Smooth muscle cell (in vitro differentiated cells): ENCODE measurements at regions not wholly inside any gene's neighbourhood (a gene's known extent, or its start where the extent isn't known, plus 50 kb on each side); places are given as distances from the start of the nearest gene placed in this dataset.

ENCODE experiments used
- DNase-seq: peaks from one replicate; lab custom pipeline; 2025; ENCODE audit not compliant: unreplicated experiment; lab: John Stamatoyannopoulos, UW
- H2AFZ ChIP-seq: fragments of 200-600 bp; sonication (generic); 2 replicates; pipeline ENCODE4 v1.6.0; 2016; ENCODE audit warnings: antibody characterized with exemption, low read depth, mild to moderate bottlenecking
- H3F3A ChIP-seq: fragments of 200-600 bp; sonication (generic); 2 replicates; pipeline ENCODE4 v1.6.0; 2017; ENCODE audit warnings: antibody characterized with exemption, low read depth
- H3K27ac ChIP-seq: fragments of 200-600 bp; sonication (generic); 2 replicates; pipeline ENCODE4 v1.5.1; 2016; ENCODE audit warnings: low read depth, mild to moderate bottlenecking
- H3K27me3 ChIP-seq: fragments of 200-600 bp; sonication (generic); 2 replicates; pipeline ENCODE4 v1.6.1; 2016; ENCODE audit warnings: low read depth, mild to moderate bottlenecking
- H3K36me3 ChIP-seq: fragments of 200-600 bp; sonication (generic); 2 replicates; pipeline ENCODE4 v1.5.1; 2016; ENCODE audit warnings: low read depth
- H3K4me1 ChIP-seq: fragments of 200-600 bp; sonication (generic); 2 replicates; pipeline ENCODE4 v1.5.1; 2016; ENCODE audit warnings: low read depth
- H3K4me2 ChIP-seq: fragments of 200-600 bp; sonication (generic); 2 replicates; pipeline ENCODE4 v1.6.0; 2016; ENCODE audit warnings: mild to moderate bottlenecking
- H3K4me3 ChIP-seq: fragments of 200-600 bp; sonication (generic); 2 replicates; pipeline ENCODE4 v1.5.1; 2016; ENCODE audit warnings: mild to moderate bottlenecking
- H3K79me2 ChIP-seq: fragments of 200-600 bp; sonication (generic); 2 replicates; pipeline ENCODE4 v1.6.0; 2016; ENCODE audit warnings: low read depth, mild to moderate bottlenecking
- H3K9ac ChIP-seq: fragments of 200-600 bp; sonication (generic); 2 replicates; pipeline ENCODE4 v1.6.0; 2016; ENCODE audit warnings: low read depth
- H3K9me3 ChIP-seq: fragments of 200-600 bp; sonication (generic); replicated peaks from 2 replicates; pipeline ENCODE4 v1.5.1; 2016; ENCODE audit warnings: low read depth
- H4K20me1 ChIP-seq: fragments of 200-600 bp; sonication (generic); 2 replicates; pipeline ENCODE4 v1.6.0; 2016; ENCODE audit warnings: low read depth
- CTCF ChIP-seq: fragments of 200-600 bp; sonication (generic); IDR thresholded peaks from 2 replicates; pipeline ENCODE4 v1.5.1; 2017; ENCODE audit warnings: borderline replicate concordance, mild to moderate bottlenecking, antibody characterized with exemption; ENCODE audit not compliant: insufficient read depth, poor library complexity, severe bottlenecking
- WGBS: methylation state at CpG from one replicate; pipeline ENCODE4 v1.1.7; 2016; ENCODE audit warnings: low lambda C conversion rate; 5-methylcytosine and 5-hydroxymethylcytosine counted together

- Histone ChIP-seq H2AFZ (no peak overlapping the region), H3K9me3 (no peaks in the 10 kb centered on the region), H3K36me3 (no peaks in the 10 kb centered on the region), H3K4me2 (no peak overlapping the region), H4K20me1 (no peaks in the 10 kb centered on the region), H3F3A (no peaks in the 10 kb centered on the region), H3K4me3 (no peak overlapping the region), H3K9ac (no peak overlapping the region), H3K27ac (no peak overlapping the region), H3K79me2 (no peaks in the 10 kb centered on the region), H3K27me3 (no peaks in the 10 kb centered on the region), H3K4me1 (no peaks in the 10 kb centered on the region)
- DNase-seq, result no peak
- 85% methylated on average over 2 of the region's 2 CpGs for WGBS
- TF ChIP-seq CTCF, result no peak
These were observed 206.0 kb upstream of the SOX9 start for GRCh38 chr17:71914812-71915211.

GRCh38 chr17:71917715-71918114 is 203.1 kb upstream of the SOX9 start:
- no peaks in the 10 kb centered on the region for H3K79me2 ChIP-seq
- H2AFZ ChIP-seq, result no peak overlapping the region
- no peaks in the 10 kb centered on the region for H3F3A ChIP-seq
- no peak for DNase-seq
- H3K9me3 ChIP-seq, result no peaks in the 10 kb centered on the region
- H3K4me1 ChIP-seq, result no peaks in the 10 kb centered on the region
- no peak overlapping the region for H3K9ac ChIP-seq
- H3K4me3 ChIP-seq, result no peak overlapping the region
- no peak overlapping the region for H3K4me2 ChIP-seq
- no peak overlapping the region for H3K27ac ChIP-seq
- H3K36me3 ChIP-seq, result no peaks in the 10 kb centered on the region
- no peak for TF ChIP-seq CTCF
- no peaks in the 10 kb centered on the region for H3K27me3 ChIP-seq
- H4K20me1 ChIP-seq, result no peaks in the 10 kb centered on the region
- WGBS, result 93% methylated on average over 2 of the region's 2 CpGs

GRCh38 chr17:71919186-71919585 is 201.6 kb upstream of the SOX9 start:
- H4K20me1 ChIP-seq, result no peaks in the 10 kb centered on the region
- no peaks in the 10 kb centered on the region for H3K36me3 ChIP-seq
- H3F3A ChIP-seq, result no peaks in the 10 kb centered on the region
- no peak overlapping the region for H3K9ac ChIP-seq
- H2AFZ ChIP-seq, result no peak overlapping the region
- H3K27me3 ChIP-seq, result no peaks in the 10 kb centered on the region
- H3K9me3 ChIP-seq, result no peaks in the 10 kb centered on the region
- H3K4me2 ChIP-seq, result no peak overlapping the region
- 95% methylated on average over 2 of the region's 2 CpGs for WGBS
- H3K27ac ChIP-seq, result no peak overlapping the region
- no peaks in the 10 kb centered on the region for H3K4me1 ChIP-seq
- no peak for TF ChIP-seq CTCF
- no peak for DNase-seq
- H3K4me3 ChIP-seq, result no peak overlapping the region
- H3K79me2 ChIP-seq, result no peaks in the 10 kb centered on the region

GRCh38 chr17:71919896-71920295 is 200.9 kb upstream of the SOX9 start:
- Histone ChIP-seq H3K4me3 (no peak overlapping the region), H3K9me3 (no peaks in the 10 kb centered on the region), H3K4me1 (no peaks in the 10 kb centered on the region), H3K4me2 (no peak overlapping the region), H4K20me1 (no peaks in the 10 kb centered on the region), H3F3A (no peaks in the 10 kb centered on the region), H3K79me2 (no peaks in the 10 kb centered on the region), H2AFZ (no peak overlapping the region), H3K27ac (no peak overlapping the region), H3K27me3 (no peaks in the 10 kb centered on the region), H3K9ac (no peak overlapping the region), H3K36me3 (no peaks in the 10 kb centered on the region)
- DNase-seq, result no peak
- no peak for TF ChIP-seq CTCF
- WGBS, result 56% methylated on average over 7 of the region's 7 CpGs
